HepG2 (cell line): ENCODE measurements at regions not wholly inside any gene's neighbourhood (a gene's known extent, or its start where the extent isn't known, plus 50 kb on each side); places are given as distances from the start of the nearest gene placed in this dataset.

Source experiments
- ATAC-seq: fragments of 200-7000 bp; cut with Tn5 transposase; 3 replicates; pipeline ENCODE4 v1.9.1; 2020; ENCODE audit warnings: mild to moderate bottlenecking, moderate library complexity
- BruUV-seq: library from RNA; stranded (reverse); fragments of 400-500 nt; replicated peaks from 2 replicates; lab custom pipeline; 2021; lab: Mats Ljungman, UMichigan
- CTCF ChIA-PET: fragments of 300-600 bp; formaldehyde crosslinking; extraction: SDS; loops from one replicate; lab custom pipeline; 2021; ENCODE audit warnings: low total read pairs, inconsistent platforms, low intra/inter-chr PET ratio; lab: Yijun Ruan, JAX
- POLR2A ChIA-PET: fragments of 350-600 bp; sonication (Branson Sonifier 250); formaldehyde crosslinking; loops from one replicate; lab custom pipeline; 2020; ENCODE audit warnings: antibody characterized with exemption, inconsistent platforms; lab: Yijun Ruan, JAX
- DNase-seq: peaks from one replicate; pipeline ENCODE4 v3.0.0-alpha.2; 2015; ENCODE audit warnings: low spot score
- FAIRE-seq: peaks from 3 replicates; lab custom pipeline; 2011; peaks lifted over from hg19 to GRCh38; lab: Jason Lieb, UNC
- H2AFZ ChIP-seq: one replicate; pipeline ENCODE4 v1.6.1; 2011; ENCODE audit warnings: low read length, inconsistent platforms
- H3K27ac ChIP-seq: fragments of 300-600 bp; 3 replicates; pipeline ENCODE4 v1.8.0; 2011; ENCODE audit warnings: mixed run types, mild to moderate bottlenecking, mixed read lengths, low read length, inconsistent platforms; ENCODE audit not compliant: insufficient read depth; ENCODE audit errors: extremely low read length
- H3K27me3 ChIP-seq, 2 experiments: fragments of 200-600 bp in 1 of 2; 2 replicates in 1 of 2; 3 replicates in 1 of 2; pipeline versions ENCODE4 v1.6.0 to v1.8.0; 2011; ENCODE audit warnings: low read length in 2 of 2, mild to moderate bottlenecking in 2 of 2, moderate library complexity in 2 of 2, inconsistent platforms in 1 of 2; ENCODE audit not compliant: insufficient read depth in 2 of 2, control insufficient read depth in 1 of 2
- H3K36me3 ChIP-seq, 2 experiments: fragments of 200-600 bp in 1 of 2; replicated peaks in 1 of 2; 2 replicates in 1 of 2; 3 replicates in 1 of 2; pipeline versions ENCODE4 v1.5.1 to v1.8.0; 2011; ENCODE audit warnings: low read length in 2 of 2, inconsistent platforms in 1 of 2; ENCODE audit not compliant: insufficient read depth in 2 of 2, control insufficient read depth in 1 of 2
- H3K4me1 ChIP-seq: 2 replicates; pipeline ENCODE4 v1.5.1; 2012; ENCODE audit warnings: low read length, inconsistent platforms; ENCODE audit not compliant: insufficient read depth
- H3K4me2 ChIP-seq: 2 replicates; pipeline ENCODE4 v1.6.0; 2011; ENCODE audit warnings: low read depth, low read length, inconsistent platforms
- H3K4me3 ChIP-seq, 3 experiments: fragments of 200-600 bp in 1 of 3; sonication (generic), shearing (Covaris generic) in 1 of 3; replicated peaks in 1 of 3; 2 replicates each; pipeline ENCODE4 v1.5.1; 2011 to 2016; ENCODE audit warnings: low read length in 3 of 3, inconsistent platforms in 2 of 3, low read depth in 2 of 3, mild to moderate bottlenecking in 2 of 3, control low read depth in 1 of 3, mixed read lengths in 1 of 3; ENCODE audit not compliant: insufficient read depth in 1 of 3
- H3K79me2 ChIP-seq: one replicate; pipeline ENCODE4 v1.6.1; 2011; ENCODE audit warnings: low read length, inconsistent platforms; ENCODE audit not compliant: insufficient read depth
- H3K9ac ChIP-seq: 2 replicates; pipeline ENCODE4 v1.6.0; 2011; ENCODE audit warnings: mild to moderate bottlenecking, low read depth, low read length, inconsistent platforms; ENCODE audit not compliant: insufficient read depth
- H3K9me3 ChIP-seq: 2 replicates; pipeline ENCODE4 v1.5.1; 2012; ENCODE audit warnings: mild to moderate bottlenecking, low read length
- H4K20me1 ChIP-seq: 2 replicates; pipeline ENCODE4 v1.6.0; 2011; ENCODE audit warnings: inconsistent platforms, mild to moderate bottlenecking, low read length, moderate library complexity; ENCODE audit not compliant: insufficient read depth
- BCL3 ChIP-seq: sonication (generic); formaldehyde crosslinking; IDR thresholded peaks from 2 replicates; pipeline ENCODE4 v1.5.1; 2020; ENCODE audit warnings: mild to moderate bottlenecking, missing genetic modification reagents, moderate library complexity
- CAMTA2 ChIP-seq: sonication (generic); formaldehyde crosslinking; IDR thresholded peaks from 2 replicates; pipeline ENCODE4 v1.4.0; 2020; ENCODE audit warnings: mild to moderate bottlenecking, missing genetic modification reagents, borderline replicate concordance
- CEBPG ChIP-seq: IDR thresholded peaks from 2 replicates; pipeline ENCODE4 v1.6.1; 2016
- FOXJ3 ChIP-seq: sonication (generic); formaldehyde crosslinking; IDR thresholded peaks from 2 replicates; pipeline ENCODE4 v1.4.0; 2020; ENCODE audit warnings: missing genetic modification reagents, mild to moderate bottlenecking, borderline replicate concordance
- KAT8 ChIP-seq: IDR thresholded peaks from 2 replicates; pipeline ENCODE4 v1.6.1; 2016; ENCODE audit warnings: missing genetic modification reagents, missing compliant biosample characterization
- MZF1 ChIP-seq: sonication (generic); formaldehyde crosslinking; IDR thresholded peaks from 2 replicates; pipeline ENCODE4 v1.8.1; 2023; ENCODE audit warnings: mild to moderate bottlenecking, missing genetic modification reagents, borderline replicate concordance
- NCOR1 ChIP-seq: fragments of 200-600 bp; sonication (generic); IDR thresholded peaks from 2 replicates; pipeline ENCODE4 v1.7.0; 2017; ENCODE audit warnings: antibody characterized with exemption, low read length, borderline replicate concordance
- SRF ChIP-seq: IDR thresholded peaks from 2 replicates; pipeline ENCODE4 v1.6.1; 2011; ENCODE audit warnings: mild to moderate bottlenecking, low read depth, low read length, moderate library complexity
- ZBTB10 ChIP-seq: sonication (generic); formaldehyde crosslinking; IDR thresholded peaks from 2 replicates; pipeline ENCODE4 v1.4.0; 2020; ENCODE audit warnings: missing genetic modification reagents, borderline replicate concordance
- ZBTB39 ChIP-seq: sonication (generic); formaldehyde crosslinking; IDR thresholded peaks from 2 replicates; pipeline ENCODE4 v1.5.0; 2020; ENCODE audit warnings: missing genetic modification reagents
- ZNF224 ChIP-seq: sonication (generic); formaldehyde crosslinking; IDR thresholded peaks from 2 replicates; pipeline ENCODE4 v1.5.0; 2020; ENCODE audit warnings: mild to moderate bottlenecking, missing genetic modification reagents
- ZNF414 ChIP-seq: sonication (generic); formaldehyde crosslinking; IDR thresholded peaks from 2 replicates; pipeline ENCODE4 v1.5.0; 2020; ENCODE audit warnings: missing genetic modification reagents
- ZNF639 ChIP-seq: conservative IDR thresholded peaks from 2 replicates; pipeline ENCODE4 v1.6.1; 2018; ENCODE audit warnings: missing genetic modification reagents
- ZNF660 ChIP-seq: sonication (generic); formaldehyde crosslinking; IDR thresholded peaks from 2 replicates; pipeline ENCODE4 v1.5.1; 2020; ENCODE audit warnings: mild to moderate bottlenecking, low read depth, missing genetic modification reagents, borderline replicate concordance
- in situ Hi-C: cut with HindIII; loops from 2 replicates; pipeline ENCODE4 v1.10.0; 2017; ENCODE audit warnings: low pct_unique_long_range_greater_than_20kb; ENCODE audit not compliant: extremely low pct_ligation_motif_present
- intact Hi-C: fragments of 100-400 bp; cut with micrococcal nuclease; formaldehyde crosslinking; loops from one replicate; pipeline ENCODE4 v1.10.0; 2022; ENCODE audit not compliant: unreplicated experiment

GRCh38 chr5:39689919-39690318 lies 265.1 kb upstream of the DAB2 start:
- Histone ChIP-seq H3K4me1 (no peaks in the 10 kb centered on the region), H3K9me3 (no peaks in the 10 kb centered on the region), H3K27ac (no peak overlapping the region), H2AFZ (no peak overlapping the region), H3K4me3 (no peak overlapping the region), H4K20me1 (no peaks in the 10 kb centered on the region), H3K4me2 (no peak overlapping the region), H3K9ac (no peak overlapping the region), H3K36me3 (no peaks in the 10 kb centered on the region), H3K27me3 (no peaks in the 10 kb centered on the region), H3K79me2 (no peaks in the 10 kb centered on the region)
- BruUV-seq, result no TSS peak
- POLR2A ChIA-PET, result no interaction called here
- DNase-seq (no peak), FAIRE-seq (no peak), ATAC-seq (no peak)
- in situ Hi-C loops, result loop anchor here (10.0 kb wide), 1 partner anchor 85 kb away; no protein-coding TSS in a partner anchor
- CTCF ChIA-PET, result no interaction called here
- intact Hi-C loops, result no loop called here
- TF ChIP-seq ZNF660 (CRISPR knock-in tag), result no peak
- TF ChIP-seq FOXJ3 (CRISPR knock-in tag), result no peak
- TF ChIP-seq MZF1 (CRISPR knock-in tag), result no peak
- no peak for TF ChIP-seq ZNF414 (CRISPR knock-in tag)
- no peak for TF ChIP-seq ZBTB10 (CRISPR knock-in tag)
- no peak for TF ChIP-seq BCL3 (CRISPR knock-in tag)
- no peak for TF ChIP-seq ZNF639 (CRISPR knock-in tag)
- TF ChIP-seq ZNF224 (CRISPR knock-in tag), result no peak
- TF ChIP-seq KAT8 (CRISPR knock-in tag), result no peak
- TF ChIP-seq ZBTB39 (CRISPR knock-in tag), result no peak
- TF ChIP-seq CEBPG (CRISPR knock-in tag), result no peak
- TF ChIP-seq CAMTA2, result no peak
- TF ChIP-seq NCOR1, result no peak
- TF ChIP-seq SRF, result no peak
